GM23338 (cell line): ENCODE measurements at regions not wholly inside any gene's neighbourhood (a gene's known extent, or its start where the extent isn't known, plus 50 kb on each side); places are given as distances from the start of the nearest gene placed in this dataset.
A peak's percentile ranks its signal among the peaks of the same experiment; 100 is the strongest.

Experiments
- ATAC-seq: fragments of 200-7000 bp; cut with Tn5 transposase; 3 replicates; pipeline ENCODE4 v1.9.1; 2020
- DNase-seq: peaks from one replicate; pipeline ENCODE4 v3.0.0-alpha.2; 2015; ENCODE audit warnings: low spot score
- H2AFZ ChIP-seq: fragments of 200-600 bp; sonication (generic); 2 replicates; pipeline ENCODE4 v1.8.0; 2016; ENCODE audit warnings: antibody characterized with exemption, mild to moderate bottlenecking, moderate library complexity
- H3F3A ChIP-seq: fragments of 200-600 bp; sonication (generic); replicated peaks from 2 replicates; pipeline ENCODE4 v1.8.0; 2017; ENCODE audit warnings: antibody characterized with exemption, mixed run types, low read depth
- H3K27ac ChIP-seq: fragments of 200-600 bp; sonication (generic); 2 replicates; pipeline ENCODE4 v1.6.1; 2016; ENCODE audit warnings: low read depth
- H3K27me3 ChIP-seq: fragments of 200-600 bp; sonication (generic); 2 replicates; pipeline ENCODE4 v1.8.0; 2016; ENCODE audit warnings: mild to moderate bottlenecking, mixed run types, moderate library complexity; ENCODE audit not compliant: insufficient read depth
- H3K36me3 ChIP-seq: fragments of 200-600 bp; sonication (generic); 2 replicates; pipeline ENCODE4 v1.8.0; 2016; ENCODE audit warnings: mild to moderate bottlenecking; ENCODE audit not compliant: insufficient read depth
- H3K4me1 ChIP-seq: fragments of 200-600 bp; sonication (generic); 2 replicates; pipeline ENCODE4 v1.8.0; 2016; ENCODE audit warnings: mild to moderate bottlenecking, moderate library complexity; ENCODE audit not compliant: insufficient read depth
- H3K4me2 ChIP-seq: fragments of 200-600 bp; sonication (generic); 2 replicates; pipeline ENCODE4 v1.7.1; 2017; ENCODE audit warnings: mixed run types
- H3K4me3 ChIP-seq: fragments of 200-600 bp; sonication (generic); 2 replicates; pipeline ENCODE4 v1.6.1; 2016; ENCODE audit warnings: mixed run types
- H3K79me2 ChIP-seq: fragments of 200-600 bp; sonication (generic); replicated peaks from 2 replicates; pipeline ENCODE4 v1.8.0; 2017; ENCODE audit warnings: mild to moderate bottlenecking; ENCODE audit not compliant: insufficient read depth
- H3K9me2 ChIP-seq: fragments of 200-600 bp; sonication (generic); 2 replicates; pipeline ENCODE4 v1.8.0; 2017; ENCODE audit not compliant: insufficient read depth
- H4K20me1 ChIP-seq: fragments of 200-600 bp; sonication (generic); replicated peaks from 2 replicates; pipeline ENCODE4 v1.8.0; 2017; ENCODE audit warnings: mild to moderate bottlenecking; ENCODE audit not compliant: insufficient read depth
- H3K27ac Mint-ChIP-seq: 2 replicates; pipeline ENCODE4 v1.8.0; 2020; ENCODE audit warnings: inconsistent platforms, mild to moderate bottlenecking, moderate library complexity, mixed read lengths
- H3K27me3 Mint-ChIP-seq: 3 replicates; pipeline ENCODE4 v1.8.0; 2022; ENCODE audit warnings: low read depth, mild to moderate bottlenecking, moderate library complexity, mixed read lengths, inconsistent platforms; ENCODE audit not compliant: insufficient read depth, poor library complexity
- H3K36me3 Mint-ChIP-seq: 3 replicates; pipeline ENCODE4 v1.8.0; 2021; ENCODE audit warnings: low read depth, mild to moderate bottlenecking, inconsistent platforms, moderate library complexity, mixed read lengths
- H3K4me1 Mint-ChIP-seq: 3 replicates; pipeline ENCODE4 v1.8.0; 2020; ENCODE audit warnings: mild to moderate bottlenecking, inconsistent platforms, mixed read lengths
- H3K4me3 Mint-ChIP-seq: 3 replicates; pipeline ENCODE4 v1.8.0; 2021; ENCODE audit warnings: moderate library complexity, mild to moderate bottlenecking, inconsistent platforms, mixed read lengths
- H3K9me3 Mint-ChIP-seq: 3 replicates; pipeline ENCODE4 v1.8.0; 2020; ENCODE audit warnings: moderate library complexity, mild to moderate bottlenecking, inconsistent platforms, mixed read lengths
- CTCF ChIP-seq, 2 experiments: fragments of 200-600 bp in 1 of 2; sonication (generic) in 1 of 2; conservative IDR thresholded peaks; 2 replicates each; pipeline versions ENCODE4 v1.5.1 to v1.6.1; 2016 to 2017; ENCODE audit warnings: antibody characterized with exemption in 2 of 2, low read depth in 2 of 2, mild to moderate bottlenecking in 2 of 2, moderate library complexity in 1 of 2
- ETS1 ChIP-seq: IDR thresholded peaks from 2 replicates; pipeline ENCODE4 v1.6.1; 2016; ENCODE audit warnings: antibody characterized with exemption
- JUNB ChIP-seq: IDR thresholded peaks from one replicate; pipeline ENCODE4 v1.6.1; 2016; ENCODE audit warnings: antibody characterized with exemption; ENCODE audit not compliant: unreplicated experiment
- ZNF331 ChIP-seq: fragments of 250-450 bp; sonication (Bioruptor Pico); IDR thresholded peaks from 2 replicates; pipeline ENCODE4 v1.5.0; 2020; ENCODE audit warnings: low read depth, mild to moderate bottlenecking, moderate library complexity
- ZNF462 ChIP-seq: fragments of 250-450 bp; sonication (Bioruptor Pico); IDR thresholded peaks from 2 replicates; pipeline ENCODE4 v1.5.0; 2020; ENCODE audit warnings: mild to moderate bottlenecking, moderate library complexity
- TF ChIP-seq, protein P1 (sequence below): IDR thresholded peaks from one replicate; pipeline ENCODE4 v1.6.1; 2018; ENCODE audit warnings: antibody characterized with exemption; ENCODE audit not compliant: unreplicated experiment

- TF ChIP-seq CTCF (conservative IDR thresholded peaks at IDR 0.05; ENCODE audit: low read depth in 2 of 2) (no peak), ZNF331 (CRISPR knock-in tag) (no peak)
Measured at GRCh38 chr6:87975561-87975960, 72.1 kb upstream of the SPACA1 start (continued).

DNA sequence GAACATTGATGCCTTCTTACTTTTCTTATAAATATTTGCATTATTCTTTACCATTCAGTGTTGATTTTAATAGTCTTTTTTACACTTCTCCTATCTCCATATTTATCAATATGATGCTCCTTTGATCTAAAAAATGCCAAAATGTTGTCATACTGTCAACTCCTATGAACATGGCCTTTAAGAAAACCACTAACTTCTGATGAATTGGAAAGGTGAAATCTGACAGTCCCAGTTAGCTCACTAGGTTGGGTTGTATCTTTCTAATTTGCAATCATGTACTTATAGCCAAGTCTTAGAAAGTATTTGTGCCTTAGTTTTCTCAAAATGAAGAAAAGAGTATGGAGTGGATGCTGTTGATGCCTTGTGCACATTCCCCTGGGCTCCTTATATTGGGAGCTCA lies 75.4 kb upstream of the SPACA1 start:
- H3K4me1 ChIP-seq: peaks cover 23% of the 10 kb centered on the region
- DNase-seq (no peak), ATAC-seq (no peak)
- no peaks in the 10 kb centered on the region for H3K79me2 ChIP-seq
- no peaks in the 10 kb centered on the region for H3F3A ChIP-seq
- H2AFZ ChIP-seq: peak overlapping the region; percentile 38; the same call in 1 of the 2 replicates
- no peak overlapping the region for H3K4me3 ChIP-seq
- Mint-ChIP-seq H3K27ac (no peak overlapping the region), H3K36me3 (no peaks in the 10 kb centered on the region), H3K27me3 (peaks cover 2% of the 10 kb centered on the region), H3K4me3 (no peak overlapping the region), H3K9me3 (no peaks in the 10 kb centered on the region), H3K4me1 (no peaks in the 10 kb centered on the region)
- H3K9me2 ChIP-seq: 0 out of 2 replicates have a peak, but pooled peaks cover 8% of the 10 kb centered on the region
- H3K27ac ChIP-seq: no peak overlapping the region
- no peak for TF ChIP-seq CTCF (conservative IDR thresholded peaks at IDR 0.05; ENCODE audit: low read depth in 2 of 2)
- TF ChIP-seq ETS1: no peak
- TF ChIP-seq, protein P1, sequence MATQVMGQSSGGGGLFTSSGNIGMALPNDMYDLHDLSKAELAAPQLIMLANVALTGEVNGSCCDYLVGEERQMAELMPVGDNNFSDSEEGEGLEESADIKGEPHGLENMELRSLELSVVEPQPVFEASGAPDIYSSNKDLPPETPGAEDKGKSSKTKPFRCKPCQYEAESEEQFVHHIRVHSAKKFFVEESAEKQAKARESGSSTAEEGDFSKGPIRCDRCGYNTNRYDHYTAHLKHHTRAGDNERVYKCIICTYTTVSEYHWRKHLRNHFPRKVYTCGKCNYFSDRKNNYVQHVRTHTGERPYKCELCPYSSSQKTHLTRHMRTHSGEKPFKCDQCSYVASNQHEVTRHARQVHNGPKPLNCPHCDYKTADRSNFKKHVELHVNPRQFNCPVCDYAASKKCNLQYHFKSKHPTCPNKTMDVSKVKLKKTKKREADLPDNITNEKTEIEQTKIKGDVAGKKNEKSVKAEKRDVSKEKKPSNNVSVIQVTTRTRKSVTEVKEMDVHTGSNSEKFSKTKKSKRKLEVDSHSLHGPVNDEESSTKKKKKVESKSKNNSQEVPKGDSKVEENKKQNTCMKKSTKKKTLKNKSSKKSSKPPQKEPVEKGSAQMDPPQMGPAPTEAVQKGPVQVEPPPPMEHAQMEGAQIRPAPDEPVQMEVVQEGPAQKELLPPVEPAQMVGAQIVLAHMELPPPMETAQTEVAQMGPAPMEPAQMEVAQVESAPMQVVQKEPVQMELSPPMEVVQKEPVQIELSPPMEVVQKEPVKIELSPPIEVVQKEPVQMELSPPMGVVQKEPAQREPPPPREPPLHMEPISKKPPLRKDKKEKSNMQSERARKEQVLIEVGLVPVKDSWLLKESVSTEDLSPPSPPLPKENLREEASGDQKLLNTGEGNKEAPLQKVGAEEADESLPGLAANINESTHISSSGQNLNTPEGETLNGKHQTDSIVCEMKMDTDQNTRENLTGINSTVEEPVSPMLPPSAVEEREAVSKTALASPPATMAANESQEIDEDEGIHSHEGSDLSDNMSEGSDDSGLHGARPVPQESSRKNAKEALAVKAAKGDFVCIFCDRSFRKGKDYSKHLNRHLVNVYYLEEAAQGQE: no peak
- no peak for TF ChIP-seq JUNB
- no peak for TF ChIP-seq ZNF331 (CRISPR knock-in tag)
- no peak for TF ChIP-seq ZNF462
- H3K36me3 ChIP-seq: no peaks in the 10 kb centered on the region
- no peaks in the 10 kb centered on the region for H3K27me3 ChIP-seq
- H4K20me1 ChIP-seq: no peaks in the 10 kb centered on the region
- H3K4me2 ChIP-seq: no peak overlapping the region
